ENCODE measurements at regions not wholly inside any gene's neighbourhood (a gene's known extent, or its start where the extent isn't known, plus 50 kb on each side); places are given as distances from the start of the nearest gene placed in this dataset.
A peak's percentile ranks its signal among the peaks of the same experiment; 100 is the strongest.

- DNase-seq (ENCODE audit: low read depth in 4 of 4, low spot score in 3 of 4), result no peak
Observed at GRCh38 chr16:65519402-65519801, 397.5 kb upstream of the CDH11 start.

- DNase-seq (ENCODE audit: low read depth in 4 of 4, low spot score in 3 of 4), result no peak
Observed at GRCh38 chr16:65515193-65515592, 393.3 kb upstream of the CDH11 start.

- DNase-seq (ENCODE audit: low read depth in 4 of 4, low spot score in 3 of 4), result no peak
Observed at GRCh38 chr16:65510850-65511249, 389.0 kb upstream of the CDH11 start.

GRCh38 chr16:65510241-65510640 is 388.4 kb upstream of the CDH11 start:
- no peak for DNase-seq (ENCODE audit: low read depth in 4 of 4, low spot score in 3 of 4)

GRCh38 chr16:65509172-65509571 is 387.3 kb upstream of the CDH11 start:
- DNase-seq (ENCODE audit: low read depth in 4 of 4, low spot score in 3 of 4), result no peak

GRCh38 chr16:65500919-65501318 is 379.1 kb upstream of the CDH11 start:
- DNase-seq (ENCODE audit: low read depth in 4 of 4, low spot score in 3 of 4), result no peak

- no peak for DNase-seq (ENCODE audit: low read depth in 4 of 4, low spot score in 3 of 4)
Observed at GRCh38 chr16:65500007-65500406, 378.1 kb upstream of the CDH11 start.

GRCh38 chr16:65499566-65499965 is 377.7 kb upstream of the CDH11 start:
- no peak for DNase-seq (ENCODE audit: low read depth in 4 of 4, low spot score in 3 of 4)

GRCh38 chr16:65497571-65497970 is 375.7 kb upstream of the CDH11 start:
- DNase-seq (ENCODE audit: low read depth in 4 of 4, low spot score in 3 of 4), result no peak

- no peak for DNase-seq (ENCODE audit: low read depth in 4 of 4, low spot score in 3 of 4)
Observed at GRCh38 chr16:65495106-65495505, 373.2 kb upstream of the CDH11 start.

GRCh38 chr16:65494609-65495008 is 372.7 kb upstream of the CDH11 start:
- DNase-seq (ENCODE audit: low read depth in 4 of 4, low spot score in 3 of 4), result no peak

GRCh38 chr16:65494080-65494479 is 372.2 kb upstream of the CDH11 start:
- DNase-seq (ENCODE audit: low read depth in 4 of 4, low spot score in 3 of 4), result no peak

- no peak for DNase-seq (ENCODE audit: low read depth in 4 of 4, low spot score in 3 of 4)
Observed at GRCh38 chr16:65490286-65490685, 368.4 kb upstream of the CDH11 start.

GRCh38 chr16:65489531-65490023 is 367.7 kb upstream of the CDH11 start:
- DNase-seq (ENCODE audit: low read depth in 4 of 4, low spot score in 3 of 4), result no peak

GRCh38 chr16:65487231-65487630 is 365.4 kb upstream of the CDH11 start:
- no peak for DNase-seq (ENCODE audit: low read depth in 4 of 4, low spot score in 3 of 4)

- DNase-seq (ENCODE audit: low read depth in 4 of 4, low spot score in 3 of 4), result no peak
Observed at GRCh38 chr16:65481956-65482355, 360.1 kb upstream of the CDH11 start.

GRCh38 chr16:65480281-65481091 is 358.6 kb upstream of the CDH11 start:
- peak in 1 of 4 donors; percentile 8 for DNase-seq (ENCODE audit: low read depth in 4 of 4, low spot score in 3 of 4)

GRCh38 chr16:65476448-65476955 is 354.6 kb upstream of the CDH11 start:
- no peak for DNase-seq (ENCODE audit: low read depth in 4 of 4, low spot score in 3 of 4)

GRCh38 chr16:65473699-65474098 is 351.8 kb upstream of the CDH11 start:
- no peak for DNase-seq (ENCODE audit: low read depth in 4 of 4, low spot score in 3 of 4)

- no peak for DNase-seq (ENCODE audit: low read depth in 4 of 4, low spot score in 3 of 4)
Observed at GRCh38 chr16:65469116-65469515, 347.3 kb upstream of the CDH11 start.

- no peak for DNase-seq (ENCODE audit: low read depth in 4 of 4, low spot score in 3 of 4)
Observed at GRCh38 chr16:65468133-65468532, 346.3 kb upstream of the CDH11 start.

GRCh38 chr16:65463652-65464260 is 341.9 kb upstream of the CDH11 start:
- DNase-seq (ENCODE audit: low read depth in 4 of 4, low spot score in 3 of 4), result no peak
